SU-DHL-6 (cell line): ENCODE measurements at regions not wholly inside any gene's neighbourhood (a gene's known extent, or its start where the extent isn't known, plus 50 kb on each side); places are given as distances from the start of the nearest gene placed in this dataset.

ENCODE experiments used
- EZH2phosphoT487 ChIP-seq: fragments of 200-600 bp; sonication (generic), shearing (Covaris generic); conservative IDR thresholded peaks from 2 replicates; pipeline ENCODE4 v1.6.1; 2018; ENCODE audit warnings: mild to moderate bottlenecking, antibody characterized with exemption, low read length, moderate library complexity, mixed read lengths
- TF ChIP-seq, protein P1 (sequence below): fragments of 200-600 bp; sonication (generic); IDR thresholded peaks from one replicate; pipeline ENCODE4 v1.5.1; 2017; ENCODE audit warnings: antibody characterized with exemption, mild to moderate bottlenecking, low read length, moderate library complexity; ENCODE audit not compliant: insufficient read depth, poor library complexity, severe bottlenecking

DNA sequence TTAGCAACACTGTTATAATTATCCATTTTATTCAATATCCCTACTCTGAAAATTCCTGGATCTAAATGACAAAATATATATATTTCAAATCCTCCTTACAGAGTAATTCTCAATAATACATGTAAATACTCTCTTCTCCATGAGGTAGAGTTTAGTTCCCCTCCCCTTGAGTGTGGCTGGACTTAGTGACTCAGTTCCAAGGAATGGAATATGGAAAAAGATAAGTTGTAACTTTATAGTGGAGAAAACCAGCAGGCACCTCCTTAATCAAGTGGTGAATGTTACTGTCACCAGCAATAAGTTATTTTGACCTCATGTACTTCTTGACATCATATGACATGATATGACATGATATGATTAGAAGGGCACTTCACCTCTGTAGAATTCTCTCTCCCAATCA is 302.0 kb downstream of the RAB28 start:
- TF ChIP-seq, protein P1, sequence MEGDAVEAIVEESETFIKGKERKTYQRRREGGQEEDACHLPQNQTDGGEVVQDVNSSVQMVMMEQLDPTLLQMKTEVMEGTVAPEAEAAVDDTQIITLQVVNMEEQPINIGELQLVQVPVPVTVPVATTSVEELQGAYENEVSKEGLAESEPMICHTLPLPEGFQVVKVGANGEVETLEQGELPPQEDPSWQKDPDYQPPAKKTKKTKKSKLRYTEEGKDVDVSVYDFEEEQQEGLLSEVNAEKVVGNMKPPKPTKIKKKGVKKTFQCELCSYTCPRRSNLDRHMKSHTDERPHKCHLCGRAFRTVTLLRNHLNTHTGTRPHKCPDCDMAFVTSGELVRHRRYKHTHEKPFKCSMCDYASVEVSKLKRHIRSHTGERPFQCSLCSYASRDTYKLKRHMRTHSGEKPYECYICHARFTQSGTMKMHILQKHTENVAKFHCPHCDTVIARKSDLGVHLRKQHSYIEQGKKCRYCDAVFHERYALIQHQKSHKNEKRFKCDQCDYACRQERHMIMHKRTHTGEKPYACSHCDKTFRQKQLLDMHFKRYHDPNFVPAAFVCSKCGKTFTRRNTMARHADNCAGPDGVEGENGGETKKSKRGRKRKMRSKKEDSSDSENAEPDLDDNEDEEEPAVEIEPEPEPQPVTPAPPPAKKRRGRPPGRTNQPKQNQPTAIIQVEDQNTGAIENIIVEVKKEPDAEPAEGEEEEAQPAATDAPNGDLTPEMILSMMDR: no peak
- no peak for TF ChIP-seq EZH2phosphoT487
